HCT116 (cell line): ENCODE measurements at regions not wholly inside any gene's neighbourhood (a gene's known extent, or its start where the extent isn't known, plus 50 kb on each side); places are given as distances from the start of the nearest gene placed in this dataset.

Experiments
- CTCF ChIP-seq, 3 experiments: fragments of 200-600 bp in 1 of 3; sonication (generic) in 1 of 3; IDR thresholded peaks in 2 of 3; conservative IDR thresholded peaks in 1 of 3; 2 replicates each; pipeline ENCODE4 v1.5.1; 2012 to 2017; ENCODE audit warnings: low read depth in 2 of 3, low read length in 2 of 3, antibody characterized with exemption in 1 of 3, borderline replicate concordance in 1 of 3, control low read depth in 1 of 3, mild to moderate bottlenecking in 1 of 3, mixed read lengths in 1 of 3, mixed run types in 1 of 3, moderate library complexity in 1 of 3; ENCODE audit not compliant: insufficient read depth in 1 of 3
- POLR2A ChIP-seq: IDR thresholded peaks from 2 replicates; pipeline ENCODE4 v1.7.0; 2011; ENCODE audit warnings: borderline replicate concordance; ENCODE audit not compliant: insufficient read depth, insufficient read length; ENCODE audit errors: extremely low read depth
- POLR2AphosphoS5 ChIP-seq: IDR thresholded peaks from 2 replicates; pipeline ENCODE4 v1.6.1; 2011; ENCODE audit warnings: mild to moderate bottlenecking, low read depth, low read length, moderate library complexity

GRCh38 chr1:95583661-95584210 is 349.7 kb downstream of the RWDD3 start:
- TF ChIP-seq POLR2AphosphoS5 (no peak), CTCF (IDR thresholded peaks at IDR 0.05 in 2 of 3, conservative IDR thresholded peaks at IDR 0.05 in 1 of 3; ENCODE audit: borderline replicate concordance in 1 of 3, insufficient read depth in 1 of 3, low read depth in 2 of 3, low read length in 2 of 3) (no peak), POLR2A (no peak)
